ENCODE measurements at regions not wholly inside any gene's neighbourhood (a gene's known extent, or its start where the extent isn't known, plus 50 kb on each side); places are given as distances from the start of the nearest gene placed in this dataset.
"Not testable (repeated sequence)": the region's sequence is repeated elsewhere in the genome, so short reads cannot be mapped to it uniquely, and the experiment has no call there.

DNA sequence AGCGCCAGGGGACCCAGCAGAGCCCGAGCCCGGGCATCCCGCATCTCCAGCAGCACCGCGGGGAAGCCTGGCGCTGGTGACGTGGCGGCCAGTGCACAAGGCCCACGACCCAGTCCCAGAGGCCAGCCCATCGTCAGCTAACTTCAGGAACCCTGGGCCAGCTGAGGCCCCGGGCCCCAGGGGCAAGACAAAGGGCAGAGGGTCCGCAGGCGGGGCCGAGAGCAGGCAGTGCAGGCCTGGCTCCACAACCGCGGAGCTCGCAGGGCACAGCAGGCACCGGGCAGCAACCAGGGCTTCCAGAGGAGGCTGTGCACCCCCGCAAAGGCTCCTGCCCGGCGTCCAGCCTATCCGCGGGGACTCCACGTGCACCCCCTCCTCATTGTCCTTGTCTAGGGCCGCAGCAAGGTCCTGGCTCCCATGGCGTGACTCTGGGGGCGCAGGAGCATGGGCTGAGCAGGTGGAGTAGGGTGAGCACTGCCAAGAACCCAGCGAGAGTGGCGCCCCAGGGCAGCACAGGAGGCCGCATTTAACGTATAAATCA lies 352.5 kb downstream of the KCNJ18 start:
- DNase-seq (ENCODE audit: low spot score in 2 of 2); H3K9me3 Mint-ChIP-seq; H3K36me3 Mint-ChIP-seq; H3K27ac Mint-ChIP-seq; H3K4me1 Mint-ChIP-seq; H3K4me3 Mint-ChIP-seq; H3K27me3 Mint-ChIP-seq; ATAC-seq (ENCODE audit: low read depth): not testable (repeated sequence)

DNA sequence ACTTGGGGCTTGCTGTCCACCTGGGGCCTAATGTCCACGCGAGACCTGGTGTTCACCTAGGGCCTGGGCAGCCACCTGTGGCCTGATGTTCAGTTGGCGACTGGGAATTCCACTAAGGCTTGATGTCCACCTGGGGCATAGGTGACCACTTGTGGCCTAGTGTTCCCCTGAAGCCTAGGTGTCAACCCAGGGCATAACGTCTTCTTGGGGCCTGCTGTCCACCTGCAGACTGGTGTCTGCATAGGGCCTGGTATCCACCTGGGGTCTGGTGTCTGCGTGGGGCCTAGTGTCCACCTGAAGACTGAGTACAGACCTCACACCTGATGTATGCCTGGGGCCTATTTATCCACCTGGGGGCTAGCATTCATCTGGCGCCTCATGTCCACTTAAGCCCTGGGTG lies 355.2 kb downstream of the KCNJ18 start:
- not testable (repeated sequence) for H3K4me3 Mint-ChIP-seq; H3K9me3 Mint-ChIP-seq; H3K36me3 Mint-ChIP-seq; H3K27ac Mint-ChIP-seq; DNase-seq (ENCODE audit: low spot score in 2 of 2); ATAC-seq (ENCODE audit: low read depth); H3K27me3 Mint-ChIP-seq; H3K4me1 Mint-ChIP-seq

DNA sequence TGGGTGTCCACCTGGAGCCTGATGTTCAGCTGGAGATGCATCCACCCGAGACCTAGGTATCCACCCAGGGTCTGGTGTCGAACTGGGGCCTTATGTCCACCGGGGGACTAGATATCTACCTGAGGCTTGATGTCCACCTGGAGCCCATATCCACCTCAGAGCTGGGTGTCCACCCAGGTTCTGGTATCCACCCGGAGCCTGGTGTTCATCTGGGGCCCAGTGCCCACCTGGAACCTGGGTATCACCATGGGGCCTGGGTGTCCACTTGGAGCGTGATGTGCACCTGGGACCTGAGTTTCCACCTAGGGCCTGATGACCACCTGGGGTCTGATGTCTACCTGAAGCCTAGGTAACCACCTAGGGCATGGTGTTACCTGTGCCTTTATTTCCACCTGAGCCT lies 355.9 kb downstream of the KCNJ18 start:
- not testable (repeated sequence) for H3K4me1 Mint-ChIP-seq; ATAC-seq (ENCODE audit: low read depth); H3K27ac Mint-ChIP-seq; DNase-seq (ENCODE audit: low spot score in 2 of 2); H3K27me3 Mint-ChIP-seq; H3K36me3 Mint-ChIP-seq; H3K9me3 Mint-ChIP-seq; H3K4me3 Mint-ChIP-seq

DNA sequence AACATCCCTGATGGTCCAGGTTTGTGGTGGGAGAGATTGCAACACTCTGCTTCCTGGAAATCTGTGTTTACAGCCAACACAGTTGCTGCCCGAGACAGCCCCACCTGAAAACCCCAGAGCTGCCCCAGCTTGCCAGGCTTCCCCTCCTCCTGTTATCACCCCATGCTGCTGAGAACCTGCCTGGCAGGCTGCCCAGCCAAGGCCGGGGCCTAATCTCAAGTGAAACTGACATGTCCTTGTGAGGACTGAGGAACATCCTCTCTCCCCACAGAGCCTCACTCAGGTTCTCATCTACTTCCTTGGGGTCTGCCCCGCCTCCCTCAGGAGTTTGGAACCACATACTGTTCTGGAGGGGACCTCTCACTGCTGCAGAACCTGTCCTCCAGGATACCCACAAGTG lies 358.4 kb downstream of the KCNJ18 start:
- H3K27me3 Mint-ChIP-seq; DNase-seq (ENCODE audit: low spot score in 2 of 2); H3K27ac Mint-ChIP-seq; H3K4me1 Mint-ChIP-seq; H3K9me3 Mint-ChIP-seq; ATAC-seq (ENCODE audit: low read depth); H3K4me3 Mint-ChIP-seq; H3K36me3 Mint-ChIP-seq: not testable (repeated sequence)

DNA sequence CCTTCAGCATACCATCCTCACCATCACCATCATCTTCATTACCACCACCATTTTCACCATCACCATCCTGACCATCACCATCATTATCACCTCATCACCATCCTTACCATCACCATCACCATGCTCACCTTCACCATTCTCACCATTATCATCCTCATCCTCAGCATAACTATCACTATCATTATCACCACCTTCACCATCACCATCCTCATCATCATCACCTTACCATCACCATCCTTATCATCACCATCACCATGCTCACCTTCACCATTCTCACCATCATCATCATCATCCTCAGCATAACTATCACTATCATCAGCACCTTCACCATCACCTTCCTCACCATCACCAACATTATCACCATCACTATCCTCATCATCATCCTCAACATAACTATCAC lies 360.4 kb downstream of the KCNJ18 start:
- not testable (repeated sequence) for H3K27ac Mint-ChIP-seq; H3K4me1 Mint-ChIP-seq; H3K27me3 Mint-ChIP-seq; ATAC-seq (ENCODE audit: low read depth); H3K36me3 Mint-ChIP-seq; H3K4me3 Mint-ChIP-seq; DNase-seq (ENCODE audit: low spot score in 2 of 2); H3K9me3 Mint-ChIP-seq

DNA sequence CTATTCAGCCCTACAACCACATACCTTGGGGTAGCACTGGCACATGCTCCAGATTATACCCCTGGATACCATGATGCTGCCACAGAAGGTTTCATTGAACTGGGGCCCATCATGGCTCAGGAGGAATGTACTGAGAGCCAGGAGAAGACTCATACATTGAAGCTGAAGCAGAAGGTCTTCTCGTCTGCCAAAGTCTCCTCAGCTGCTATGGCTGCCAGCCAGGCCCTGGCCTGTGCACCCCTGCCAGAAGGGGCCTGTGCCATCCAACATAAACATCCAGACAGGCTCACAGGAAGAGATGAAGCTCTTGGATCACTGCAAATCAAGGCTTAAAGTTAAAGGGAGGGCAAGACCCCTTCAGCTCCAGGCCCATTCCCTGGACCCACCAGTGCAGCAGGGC lies 364.2 kb downstream of the KCNJ18 start:
- H3K4me1 Mint-ChIP-seq; H3K27me3 Mint-ChIP-seq; H3K27ac Mint-ChIP-seq; DNase-seq (ENCODE audit: low spot score in 2 of 2); H3K36me3 Mint-ChIP-seq; H3K4me3 Mint-ChIP-seq; ATAC-seq (ENCODE audit: low read depth); H3K9me3 Mint-ChIP-seq: not testable (repeated sequence)

DNA sequence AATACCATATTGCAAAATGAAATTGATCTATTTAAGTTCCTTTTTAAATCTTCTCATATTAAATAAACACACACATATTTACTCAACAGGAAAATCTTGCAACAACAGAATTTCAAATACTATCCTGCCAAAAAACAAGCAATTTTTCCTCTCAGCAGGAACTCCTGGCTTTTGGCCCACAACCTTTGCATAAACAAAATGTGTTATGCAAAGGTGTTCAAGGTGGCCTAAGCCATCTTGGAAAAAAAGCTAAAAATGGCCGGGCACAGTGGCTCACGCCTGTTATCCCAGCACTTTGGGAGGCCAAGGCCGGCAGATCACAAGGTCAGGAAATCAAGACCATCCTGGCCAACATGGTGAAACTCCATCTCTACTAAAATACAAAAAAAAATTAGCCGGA lies 383.6 kb downstream of the KCNJ18 start:
- not testable (repeated sequence) for H3K27ac Mint-ChIP-seq; ATAC-seq (ENCODE audit: low read depth); DNase-seq (ENCODE audit: low spot score in 2 of 2); H3K4me1 Mint-ChIP-seq; H3K9me3 Mint-ChIP-seq; H3K4me3 Mint-ChIP-seq; H3K27me3 Mint-ChIP-seq; H3K36me3 Mint-ChIP-seq

DNA sequence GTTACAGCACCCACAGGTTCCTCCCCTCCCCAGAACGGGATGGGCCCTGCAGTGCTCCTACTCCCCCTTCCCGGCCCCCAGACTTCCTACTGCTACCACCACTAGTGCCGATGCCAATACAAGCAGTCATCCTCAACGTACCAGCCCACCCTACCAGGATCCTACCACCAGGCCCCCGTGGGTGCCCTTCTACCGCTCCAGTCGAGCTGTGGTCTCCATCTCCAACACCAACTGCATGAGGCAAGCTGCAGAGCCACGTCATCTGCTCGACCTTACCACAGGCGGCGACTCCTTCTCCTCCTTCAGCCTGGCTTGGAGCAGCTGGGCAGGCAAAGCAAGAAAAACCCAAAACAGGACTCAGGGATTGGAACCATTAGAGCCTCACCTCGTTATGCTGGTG lies 396.3 kb downstream of the KCNJ18 start:
- not testable (repeated sequence) for H3K4me3 Mint-ChIP-seq; H3K4me1 Mint-ChIP-seq; DNase-seq (ENCODE audit: low spot score in 2 of 2); H3K36me3 Mint-ChIP-seq; ATAC-seq (ENCODE audit: low read depth); H3K27ac Mint-ChIP-seq; H3K27me3 Mint-ChIP-seq; H3K9me3 Mint-ChIP-seq

DNA sequence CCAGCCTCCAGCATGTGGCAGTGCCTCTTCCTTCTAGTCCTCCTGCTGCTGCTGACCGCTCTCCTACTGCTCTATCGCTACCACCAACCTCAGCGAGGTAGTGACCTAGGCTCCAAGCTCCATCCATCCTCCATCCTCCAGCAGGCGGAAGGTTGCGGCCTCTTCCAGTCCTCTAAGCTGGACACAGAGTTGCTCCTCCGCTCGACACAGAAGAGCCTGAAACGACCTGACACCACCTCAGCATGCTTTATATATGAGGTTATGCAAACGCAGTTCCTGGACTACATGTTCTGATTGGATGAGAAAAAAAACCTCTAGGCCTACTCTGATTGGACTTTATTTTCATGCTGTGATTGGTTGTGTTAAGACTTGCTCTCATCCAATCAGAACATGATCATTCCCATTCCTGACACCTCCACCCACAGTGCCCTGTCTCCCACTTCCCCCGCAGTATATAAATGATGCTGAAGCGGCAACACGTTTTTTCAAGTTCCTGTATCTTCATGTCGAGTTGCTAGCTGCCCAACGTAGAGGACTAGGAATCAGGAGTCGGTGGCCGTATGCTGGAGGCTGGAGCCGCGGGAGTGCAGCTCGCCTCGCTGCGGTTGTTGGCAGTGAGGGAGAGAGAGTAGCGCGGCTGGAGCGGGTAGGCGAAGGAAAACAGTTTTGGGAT lies 398.1 kb downstream of the KCNJ18 start:
- Mint-ChIP-seq H3K36me3 (peaks cover 4% of the 10 kb centered on the region), H3K27me3 (peaks cover 1% of the 10 kb centered on the region), H3K9me3 (peaks cover 10% of the 10 kb centered on the region), H3K27ac (no peak overlapping the region), H3K4me3 (no peak overlapping the region), H3K4me1 (no peaks in the 10 kb centered on the region)
- no peak for DNase-seq (ENCODE audit: low spot score in 2 of 2)
- ATAC-seq (ENCODE audit: low read depth) = no peak

DNA sequence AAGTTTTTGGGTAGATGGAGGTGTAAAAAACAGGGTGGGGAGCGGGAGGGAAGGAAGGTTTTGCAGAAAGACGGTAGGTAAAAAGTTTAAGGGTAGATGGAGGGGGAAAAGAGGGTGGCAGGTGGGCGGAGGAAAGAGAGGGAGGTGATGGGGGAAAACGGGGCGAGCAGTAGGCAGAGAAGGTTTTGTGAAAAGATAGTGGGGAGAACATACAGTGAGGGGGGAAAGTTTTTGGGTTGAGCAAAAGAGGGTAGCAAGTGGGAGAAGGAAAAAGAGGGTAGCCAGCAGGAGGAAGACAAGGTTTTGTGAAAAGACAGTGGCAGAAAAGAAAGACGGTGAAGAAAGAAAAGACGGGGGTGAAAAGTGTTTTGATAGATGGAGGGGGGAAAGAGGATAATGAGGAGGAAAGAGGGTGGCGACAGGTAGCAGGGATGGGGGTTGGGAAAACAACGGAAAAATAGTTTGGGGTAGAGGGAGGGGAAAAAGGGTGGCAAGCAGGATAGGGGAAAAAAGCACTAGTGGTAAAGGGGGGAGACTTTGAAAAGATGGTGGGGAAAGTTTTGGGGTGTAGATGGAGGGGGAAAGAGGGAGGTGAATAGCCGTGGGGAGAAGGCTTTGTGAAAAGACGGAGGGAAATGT lies 398.8 kb downstream of the KCNJ18 start:
- not testable (repeated sequence) for ATAC-seq (ENCODE audit: low read depth); H3K4me3 Mint-ChIP-seq; H3K9me3 Mint-ChIP-seq; DNase-seq (ENCODE audit: low spot score in 2 of 2); H3K27me3 Mint-ChIP-seq; H3K27ac Mint-ChIP-seq; H3K36me3 Mint-ChIP-seq; H3K4me1 Mint-ChIP-seq

DNA sequence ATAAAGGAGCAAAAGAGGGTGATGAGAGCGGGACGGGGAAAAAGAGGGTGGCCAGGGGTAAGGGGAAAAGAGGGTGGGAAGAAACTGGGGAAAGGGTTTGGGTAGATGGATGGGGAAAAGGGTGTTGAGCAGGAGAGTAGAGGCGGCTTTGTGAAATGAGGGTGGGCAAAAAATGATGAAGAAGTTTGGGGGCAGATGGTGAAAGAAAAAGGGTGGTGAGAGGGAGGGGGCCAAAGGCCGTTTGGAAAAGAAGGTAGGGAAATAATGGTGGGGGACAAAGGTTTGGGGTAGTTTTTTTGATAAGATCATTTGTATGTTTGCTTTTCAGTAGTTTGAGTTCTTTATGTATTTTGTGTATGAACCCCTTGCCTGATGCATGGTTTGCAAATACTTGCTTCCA lies 399.5 kb downstream of the KCNJ18 start:
- not testable (repeated sequence) for H3K27me3 Mint-ChIP-seq; ATAC-seq (ENCODE audit: low read depth); H3K4me1 Mint-ChIP-seq; H3K9me3 Mint-ChIP-seq; DNase-seq (ENCODE audit: low spot score in 2 of 2); H3K36me3 Mint-ChIP-seq; H3K4me3 Mint-ChIP-seq; H3K27ac Mint-ChIP-seq

DNA sequence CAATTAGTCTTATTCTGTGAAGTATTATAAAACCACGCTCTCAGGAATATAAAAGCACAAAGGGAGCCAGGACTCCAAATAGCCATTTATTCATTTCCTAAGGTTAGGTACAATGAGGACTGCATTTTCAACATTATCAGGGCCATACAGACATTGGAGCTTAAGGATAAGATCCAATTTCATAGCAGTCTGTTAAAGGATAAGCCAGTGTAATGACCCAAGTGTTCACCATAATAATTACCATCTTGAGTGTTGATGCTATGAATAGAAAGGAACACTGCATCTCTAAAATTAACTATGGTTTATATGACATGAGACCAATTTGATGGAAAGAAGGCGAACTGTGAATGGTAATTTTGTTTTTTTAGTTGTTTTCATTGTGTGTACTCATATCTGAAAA lies 403.1 kb downstream of the KCNJ18 start:
- DNase-seq (ENCODE audit: low spot score in 2 of 2); H3K27me3 Mint-ChIP-seq; ATAC-seq (ENCODE audit: low read depth); H3K9me3 Mint-ChIP-seq; H3K27ac Mint-ChIP-seq; H3K36me3 Mint-ChIP-seq; H3K4me3 Mint-ChIP-seq; H3K4me1 Mint-ChIP-seq: not testable (repeated sequence)

DNA sequence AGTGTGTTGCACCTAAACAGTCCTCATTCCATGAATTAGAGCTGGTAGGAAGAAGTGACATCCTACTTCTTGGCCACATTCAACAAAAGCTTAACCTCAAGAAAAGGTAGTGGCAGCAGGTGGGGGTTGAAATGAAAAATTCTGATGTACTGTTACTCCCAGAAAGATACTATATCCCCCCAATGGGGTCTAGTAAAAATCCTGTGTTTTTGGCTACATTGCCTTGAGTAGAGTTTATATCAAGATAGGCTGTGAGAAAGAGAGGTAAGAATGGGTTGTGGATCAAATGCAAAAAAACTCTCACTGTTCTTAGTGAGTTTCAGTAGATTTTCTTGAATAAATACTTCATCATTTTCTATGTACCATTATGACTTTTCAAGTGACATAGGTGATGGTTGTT lies 407.3 kb downstream of the KCNJ18 start:
- H3K4me3 Mint-ChIP-seq; H3K27ac Mint-ChIP-seq; DNase-seq (ENCODE audit: low spot score in 2 of 2); H3K9me3 Mint-ChIP-seq; H3K27me3 Mint-ChIP-seq; H3K36me3 Mint-ChIP-seq; ATAC-seq (ENCODE audit: low read depth); H3K4me1 Mint-ChIP-seq: not testable (repeated sequence)

DNA sequence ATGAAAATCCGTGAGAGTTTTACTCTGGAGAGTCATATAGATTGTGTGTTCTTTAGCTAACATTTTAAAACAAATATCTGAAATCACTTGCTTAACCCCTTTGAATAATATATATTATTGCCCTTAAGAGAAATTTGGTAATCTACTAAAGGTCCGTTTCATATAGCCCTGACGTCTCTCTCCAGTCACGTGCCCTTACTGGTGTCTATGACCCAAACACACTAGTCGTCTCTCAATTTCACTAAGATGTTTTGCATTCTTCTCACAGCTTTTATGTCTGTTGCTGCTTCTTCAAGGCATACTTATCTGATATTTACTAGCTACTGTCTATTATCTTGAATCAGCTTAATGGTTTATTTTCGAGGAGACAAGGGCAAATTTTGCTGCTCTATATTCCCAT lies 409.9 kb downstream of the KCNJ18 start:
- Mint-ChIP-seq H3K36me3 (no peaks in the 10 kb centered on the region), H3K27me3 (no peaks in the 10 kb centered on the region), H3K27ac (no peak overlapping the region), H3K9me3 (peaks cover 4% of the 10 kb centered on the region), H3K4me3 (no peak overlapping the region), H3K4me1 (no peaks in the 10 kb centered on the region)
- DNase-seq (ENCODE audit: low spot score in 2 of 2) (no peak), ATAC-seq (ENCODE audit: low read depth) (no peak)

DNA sequence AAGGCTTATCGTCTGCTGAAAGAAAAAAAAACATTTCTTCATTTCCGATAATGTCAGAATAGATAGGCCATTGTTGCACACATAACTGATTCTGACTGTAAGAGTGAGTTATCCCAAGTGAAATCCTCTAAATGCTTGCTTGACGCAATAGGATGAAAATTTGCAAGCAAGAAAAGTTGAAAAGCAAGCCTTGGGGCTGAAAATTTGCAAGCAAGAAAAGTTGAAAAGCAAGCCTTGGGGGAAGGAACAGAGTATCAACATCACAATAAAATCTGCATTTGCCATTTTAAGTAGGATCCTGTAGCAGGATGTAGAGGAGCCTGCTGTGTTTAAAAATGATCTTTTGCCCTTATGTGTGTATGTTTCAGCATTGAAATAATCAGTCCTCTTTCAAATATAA lies 424.4 kb downstream of the KCNJ18 start:
- H3K4me1 Mint-ChIP-seq; ATAC-seq (ENCODE audit: low read depth); H3K27me3 Mint-ChIP-seq; H3K4me3 Mint-ChIP-seq; H3K36me3 Mint-ChIP-seq; DNase-seq (ENCODE audit: low spot score in 2 of 2); H3K9me3 Mint-ChIP-seq; H3K27ac Mint-ChIP-seq: not testable (repeated sequence)

Data from memory B cell (primary cell).